ENCODE measurements at regions not wholly inside any gene's neighbourhood (a gene's known extent, or its start where the extent isn't known, plus 50 kb on each side); places are given as distances from the start of the nearest gene placed in this dataset.

DNA sequence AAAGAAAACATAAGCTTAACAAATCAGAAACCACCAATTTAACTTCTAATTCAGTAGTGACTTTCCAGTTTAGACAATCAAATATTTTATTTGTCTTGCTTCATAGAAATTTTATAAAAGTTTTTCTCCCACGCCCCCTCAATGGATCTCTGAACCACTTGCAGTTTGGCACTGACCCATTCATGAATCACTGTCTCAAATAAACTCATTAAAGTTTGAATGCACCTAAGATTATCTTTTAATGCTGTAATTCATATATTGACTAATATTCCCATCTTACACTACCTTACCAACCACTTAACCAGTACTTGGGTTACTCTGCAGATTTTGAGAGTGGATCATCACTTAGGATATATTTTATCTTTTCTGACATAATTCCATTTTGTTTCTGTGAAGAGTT lies 880.2 kb downstream of the OTOL1 start:
- Histone ChIP-seq H3K4me1 (no peaks in the 10 kb centered on the region), H3K27me3 (no peaks in the 10 kb centered on the region), H3K4me3 (no peak overlapping the region), H3K36me3 (no peaks in the 10 kb centered on the region), H3K9me3 (peaks cover 0 to 4% of the 10 kb centered on the region in 2 donors), H3K27ac (no peak overlapping the region)
- TF ChIP-seq CTCF (IDR thresholded peaks at IDR 0.05): no peak
- intact Hi-C loops (cut with DNase I): no loop called here
- DNase-seq (ENCODE audit: low spot score in 2 of 2): no peak

- Histone ChIP-seq H3K9me3 (peaks cover 0 to 4% of the 10 kb centered on the region in 2 donors), H3K36me3 (no peaks in the 10 kb centered on the region), H3K4me3 (no peak overlapping the region), H3K4me1 (no peaks in the 10 kb centered on the region), H3K27ac (no peak overlapping the region), H3K27me3 (no peaks in the 10 kb centered on the region)
- no peak for TF ChIP-seq CTCF (IDR thresholded peaks at IDR 0.05)
- DNase-seq (ENCODE audit: low spot score in 2 of 2): no peak
- intact Hi-C loops (cut with DNase I): no loop called here
Observed at GRCh38 chr3:162377608-162378007, 881.0 kb downstream of the OTOL1 start.

- H3K4me1 ChIP-seq: no peaks in the 10 kb centered on the region
- H3K27me3 ChIP-seq: no peaks in the 10 kb centered on the region
- intact Hi-C loops (cut with DNase I): no loop called here
- H3K9me3 ChIP-seq: no peaks in the 10 kb centered on the region
- H3K36me3 ChIP-seq: no peaks in the 10 kb centered on the region
- no peak for DNase-seq (ENCODE audit: low spot score in 2 of 2)
- H3K27ac ChIP-seq: no peak overlapping the region
- TF ChIP-seq CTCF (IDR thresholded peaks at IDR 0.05): no peak
- no peak overlapping the region for H3K4me3 ChIP-seq
Observed at GRCh38 chr3:162385387-162385786, 888.8 kb downstream of the OTOL1 start.

DNA sequence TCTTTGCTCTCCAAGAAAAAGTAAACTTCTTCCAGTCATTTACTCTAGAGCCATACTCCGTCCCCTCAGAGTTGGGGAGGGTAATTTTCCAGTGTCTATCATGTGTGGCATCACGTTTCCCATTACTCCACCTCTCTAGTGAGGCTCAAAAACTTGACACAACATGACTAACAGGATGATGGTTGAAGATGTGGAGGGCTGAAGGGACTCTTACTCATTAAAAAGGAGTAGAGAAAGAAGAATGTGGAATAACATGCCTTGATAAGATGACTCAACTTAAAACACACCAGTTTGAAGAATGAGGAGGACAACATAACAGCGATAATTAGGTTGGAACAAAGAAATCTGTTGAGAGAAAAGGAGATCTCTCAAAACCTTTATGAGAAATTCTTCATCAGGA lies 894.3 kb downstream of the OTOL1 start:
- H3K27ac ChIP-seq: no peak overlapping the region
- no peak for DNase-seq (ENCODE audit: low spot score in 2 of 2)
- H3K9me3 ChIP-seq: no peaks in the 10 kb centered on the region
- no peaks in the 10 kb centered on the region for H3K27me3 ChIP-seq
- intact Hi-C loops (cut with DNase I): no loop called here
- no peak for TF ChIP-seq CTCF (IDR thresholded peaks at IDR 0.05)
- H3K36me3 ChIP-seq: no peaks in the 10 kb centered on the region
- no peaks in the 10 kb centered on the region for H3K4me1 ChIP-seq
- H3K4me3 ChIP-seq: no peak overlapping the region

DNA sequence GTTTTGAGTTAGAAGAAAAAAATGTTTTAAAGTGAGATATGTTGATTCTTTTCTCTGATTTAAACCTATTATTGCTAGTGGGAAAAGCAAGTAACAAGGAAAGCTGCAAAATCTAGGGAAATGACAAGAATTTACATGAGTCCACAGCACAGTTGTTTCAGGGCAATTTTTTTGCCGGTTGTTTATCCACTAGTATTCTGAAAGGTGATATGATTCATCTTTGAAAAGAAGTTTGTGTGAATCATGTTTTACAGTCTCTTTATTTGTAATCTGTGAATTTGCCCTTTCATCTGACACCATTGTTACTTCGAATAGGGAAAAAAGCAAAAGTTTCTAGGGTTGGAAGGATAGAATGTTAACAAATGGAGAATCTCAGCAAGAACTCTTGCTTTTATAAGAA lies 894.7 kb downstream of the OTOL1 start:
- TF ChIP-seq CTCF (IDR thresholded peaks at IDR 0.05): no peak
- intact Hi-C loops (cut with DNase I): no loop called here
- Histone ChIP-seq H3K4me3 (no peak overlapping the region), H3K9me3 (no peaks in the 10 kb centered on the region), H3K27ac (no peak overlapping the region), H3K4me1 (no peaks in the 10 kb centered on the region), H3K36me3 (no peaks in the 10 kb centered on the region), H3K27me3 (no peaks in the 10 kb centered on the region)
- DNase-seq (ENCODE audit: low spot score in 2 of 2): no peak

DNA sequence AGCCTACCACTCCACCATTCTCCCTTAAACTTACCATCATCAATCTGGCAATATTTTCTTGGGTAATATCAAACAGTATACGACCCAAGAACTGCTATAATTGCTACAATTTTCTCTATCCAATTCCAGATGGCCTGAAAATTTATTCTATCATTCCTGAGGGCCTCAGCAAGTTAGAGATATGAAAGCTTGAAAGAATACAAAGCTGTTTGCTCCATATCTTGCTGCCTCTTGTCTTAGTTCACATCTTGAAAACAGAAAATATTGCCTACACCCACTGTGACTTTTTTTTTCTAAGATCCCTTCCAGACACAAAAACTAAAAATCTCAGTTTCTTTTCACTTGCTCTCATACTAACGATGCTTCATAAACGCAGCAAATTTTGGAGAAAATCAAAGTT lies 898.9 kb downstream of the OTOL1 start:
- DNase-seq (ENCODE audit: low spot score in 2 of 2): no peak

More for the DNA sequence above, 898.9 kb downstream of the OTOL1 start:
- intact Hi-C loops (cut with DNase I): no loop called here
- Histone ChIP-seq H3K36me3 (no peaks in the 10 kb centered on the region), H3K9me3 (peaks cover 0 to 3% of the 10 kb centered on the region in 2 donors), H3K4me3 (no peak overlapping the region), H3K4me1 (no peaks in the 10 kb centered on the region), H3K27ac (no peak overlapping the region), H3K27me3 (no peaks in the 10 kb centered on the region)
- no peak for TF ChIP-seq CTCF (IDR thresholded peaks at IDR 0.05)
